ENCODE measurements at regions not wholly inside any gene's neighbourhood (a gene's known extent, or its start where the extent isn't known, plus 50 kb on each side); places are given as distances from the start of the nearest gene placed in this dataset.

- no peak overlapping the region for H2BK120ac ChIP-seq (ENCODE audit: low read depth, low read length, poor library complexity, severe bottlenecking)
- no peak overlapping the region for H3K56ac ChIP-seq (ENCODE audit: insufficient read length, low read depth, low read length)
- H3K27me3 Mint-ChIP-seq (ENCODE audit: low read depth) = peaks cover 3% of the 10 kb centered on the region
- H3K14ac ChIP-seq (ENCODE audit: insufficient read depth, low read length) = no peak overlapping the region
- H4K91ac ChIP-seq (ENCODE audit: insufficient read length, low read depth, low read length) = no peak overlapping the region
- H3K9me3 Mint-ChIP-seq = no peaks in the 10 kb centered on the region
- no peak overlapping the region for H3K27ac Mint-ChIP-seq
- no peak overlapping the region for H2AK5ac ChIP-seq (ENCODE audit: insufficient read length, low read length)
- no peak overlapping the region for H4K8ac ChIP-seq (replicated peaks; ENCODE audit: insufficient read length, low read depth, low read length)
- H3K23ac ChIP-seq (ENCODE audit: insufficient read length, low read depth, low read length) = no peak overlapping the region
- no peaks in the 10 kb centered on the region for H3K4me1 ChIP-seq (ENCODE audit: insufficient read depth, low read length)
- TF ChIP-seq CTCF (conservative IDR thresholded peaks at IDR 0.05) = no peak
- H3K79me2 ChIP-seq (ENCODE audit: insufficient read depth, low read length) = no peaks in the 10 kb centered on the region
- no peak overlapping the region for H3T11ph ChIP-seq (ENCODE audit: low read length)
- H3K4ac ChIP-seq (ENCODE audit: low read depth, low read length) = no peak overlapping the region
- WGBS (ENCODE audit: extremely low coverage, insufficient read length, low lambda C conversion rate) = no CpG with 5 or more reads among the region's 4 CpGs
- H2BK15ac ChIP-seq (ENCODE audit: low read depth, low read length) = no peak overlapping the region
- no peaks in the 10 kb centered on the region for H4K20me1 ChIP-seq (ENCODE audit: control insufficient read depth, insufficient read depth, insufficient read length)
- no peaks in the 10 kb centered on the region for H3K4me1 Mint-ChIP-seq
- no peak overlapping the region for H3K9ac ChIP-seq (ENCODE audit: extremely low read depth, insufficient read length, low read length)
- H2BK20ac ChIP-seq (ENCODE audit: low read depth, low read length, poor library complexity, severe bottlenecking) = no peak overlapping the region
- H2BK12ac ChIP-seq (ENCODE audit: insufficient read length, low read depth, low read length) = no peak overlapping the region
- H3K23me2 ChIP-seq (ENCODE audit: insufficient read length, low read depth, low read length, poor library complexity, severe bottlenecking) = no peaks in the 10 kb centered on the region
- no peak overlapping the region for H3K27ac ChIP-seq (ENCODE audit: insufficient read length, low read depth, low read length)
- H3K36me3 Mint-ChIP-seq (ENCODE audit: insufficient read depth in 1 of 3, low read depth in 3 of 3) = no peaks in the 10 kb centered on the region
- no peaks in the 10 kb centered on the region for H3K9me3 ChIP-seq (ENCODE audit: control insufficient read depth, low read depth, low read length)
- no peak overlapping the region for H3K18ac ChIP-seq (ENCODE audit: insufficient read length, low read depth, low read length)
- DNase-seq = no peak
- no peaks in the 10 kb centered on the region for H3K79me1 ChIP-seq (ENCODE audit: insufficient read depth, low read depth, low read length, poor library complexity, severe bottlenecking)
- H3K4me3 Mint-ChIP-seq = no peak overlapping the region
- H3K27me3 ChIP-seq (ENCODE audit: insufficient read depth, low read length) = no peaks in the 10 kb centered on the region
- no peak overlapping the region for H2AFZ ChIP-seq (ENCODE audit: low read length)
- H3K4me2 ChIP-seq (ENCODE audit: insufficient read depth, insufficient read length, low read length) = no peak overlapping the region
- H4K5ac ChIP-seq (ENCODE audit: insufficient read length, low read depth, low read length) = no peak overlapping the region
- no peak overlapping the region for H2BK5ac ChIP-seq (ENCODE audit: insufficient read length, low read length)
Measured at GRCh38 chr5:133899506-133899905, 68.9 kb downstream of the C5orf15 start.
